GM12891 (cell line): ENCODE measurements at regions not wholly inside any gene's neighbourhood (a gene's known extent, or its start where the extent isn't known, plus 50 kb on each side); places are given as distances from the start of the nearest gene placed in this dataset.

ENCODE experiments used
- DNase-seq: peaks from one replicate; pipeline ENCODE4 v3.0.0; 2011; ENCODE audit warnings: low spot score; ENCODE audit not compliant: insufficient read length
- FAIRE-seq: peaks from 2 replicates; lab custom pipeline; 2011; peaks lifted over from hg19 to GRCh38; lab: Jason Lieb, UNC
- PAX5 ChIP-seq: IDR thresholded peaks from 2 replicates; pipeline ENCODE4 v1.6.1; 2011; ENCODE audit warnings: low read length, moderate library complexity, mild to moderate bottlenecking; ENCODE audit not compliant: insufficient read depth, severe bottlenecking
- POLR2A ChIP-seq: IDR thresholded peaks from 2 replicates; pipeline ENCODE4 v1.6.1; 2011; ENCODE audit warnings: low read depth, low read length, control low read depth
- POLR2AphosphoS5 ChIP-seq: IDR thresholded peaks from 2 replicates; pipeline ENCODE4 v1.6.1; 2011; ENCODE audit warnings: low read depth, low read length, control low read depth
- POU2F2 ChIP-seq: IDR thresholded peaks from 2 replicates; pipeline ENCODE4 v1.6.1; 2011; ENCODE audit warnings: low read depth, mild to moderate bottlenecking, control low read depth, low read length, moderate library complexity
- SPI1 ChIP-seq: IDR thresholded peaks from 2 replicates; pipeline ENCODE4 v1.6.1; 2011; ENCODE audit warnings: low read depth, low read length, control low read depth
- TAF1 ChIP-seq: IDR thresholded peaks from 2 replicates; pipeline ENCODE4 v1.6.1; 2011; ENCODE audit warnings: low read depth, low read length, control low read depth

DNA sequence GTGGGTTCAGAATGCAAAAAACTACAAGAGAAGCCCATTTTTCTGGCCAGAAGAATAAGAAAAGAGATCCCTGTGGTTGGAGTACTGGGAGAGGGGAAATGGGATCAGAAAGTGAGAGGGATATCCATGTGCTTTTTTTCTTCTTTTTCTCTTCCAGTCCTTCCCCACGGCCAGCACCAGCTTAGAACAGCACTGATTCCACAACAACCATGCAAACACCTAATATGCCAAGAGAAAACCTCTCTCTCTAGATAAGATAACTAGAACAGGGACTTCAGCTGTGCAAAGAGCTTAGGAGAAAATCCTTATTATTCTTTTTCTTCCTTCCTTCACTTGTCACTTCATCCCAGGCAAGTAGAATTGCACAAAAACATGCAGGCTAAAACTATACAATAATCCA, 83.5 kb downstream of the ELAPOR2 start:
- TF ChIP-seq POU2F2 (no peak), POLR2A (no peak), TAF1 (no peak), PAX5 (no peak), SPI1 (no peak), POLR2AphosphoS5 (no peak)
- DNase-seq (no peak), FAIRE-seq (no peak)

- DNase-seq (no peak), FAIRE-seq (no peak)
- TF ChIP-seq PAX5 (no peak), POLR2A (no peak), TAF1 (no peak), POLR2AphosphoS5 (no peak), POU2F2 (no peak), SPI1 (no peak)
These were observed 84.0 kb downstream of the ELAPOR2 start for GRCh38 chr7:86975449-86975848.

DNA sequence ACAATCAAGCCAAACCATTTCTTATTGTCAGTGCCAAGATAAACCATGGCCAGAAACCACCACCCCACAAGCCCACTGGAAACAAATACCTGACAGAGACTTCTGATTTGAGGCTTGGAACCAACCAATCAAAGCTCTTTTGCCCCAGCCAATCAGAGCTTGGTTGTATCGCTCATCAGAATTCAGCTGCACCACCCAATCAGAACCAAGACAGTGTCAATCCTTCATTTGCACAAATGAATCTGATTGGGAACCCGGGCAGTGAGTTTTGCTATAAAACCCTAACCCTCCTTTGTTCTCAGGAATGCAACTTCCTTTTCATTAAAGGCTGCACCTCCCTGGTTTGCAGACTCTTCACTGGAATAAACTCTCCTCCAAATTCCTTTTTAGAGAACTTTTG, 87.4 kb downstream of the ELAPOR2 start:
- TF ChIP-seq POLR2A (no peak), PAX5 (no peak), POU2F2 (no peak), SPI1 (no peak), TAF1 (no peak), POLR2AphosphoS5 (no peak)
- no peak for DNase-seq
- no peak for FAIRE-seq

DNA sequence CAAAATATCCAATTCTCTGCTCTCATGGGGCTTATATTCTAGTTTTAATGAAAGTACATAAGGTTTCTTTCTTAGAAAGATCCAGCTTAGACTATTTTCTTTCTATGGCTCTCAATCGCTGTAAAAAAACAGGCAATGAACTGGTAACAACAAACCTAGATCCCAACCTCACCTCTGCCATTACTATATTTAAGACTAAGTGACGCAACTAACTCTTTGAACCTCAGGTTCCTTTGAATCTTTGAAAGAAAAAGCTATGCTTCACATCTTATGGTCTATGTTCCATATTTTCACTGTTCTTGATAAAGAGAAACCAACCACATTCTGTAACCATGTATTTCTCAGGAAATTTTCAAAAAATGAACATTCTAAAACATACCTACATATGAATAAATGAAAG, 88.5 kb downstream of the ELAPOR2 start:
- FAIRE-seq (peak; percentile 9), DNase-seq (no peak)
- TF ChIP-seq POLR2A (no peak), POU2F2 (no peak), TAF1 (no peak), PAX5 (no peak), POLR2AphosphoS5 (no peak), SPI1 (no peak)

DNA sequence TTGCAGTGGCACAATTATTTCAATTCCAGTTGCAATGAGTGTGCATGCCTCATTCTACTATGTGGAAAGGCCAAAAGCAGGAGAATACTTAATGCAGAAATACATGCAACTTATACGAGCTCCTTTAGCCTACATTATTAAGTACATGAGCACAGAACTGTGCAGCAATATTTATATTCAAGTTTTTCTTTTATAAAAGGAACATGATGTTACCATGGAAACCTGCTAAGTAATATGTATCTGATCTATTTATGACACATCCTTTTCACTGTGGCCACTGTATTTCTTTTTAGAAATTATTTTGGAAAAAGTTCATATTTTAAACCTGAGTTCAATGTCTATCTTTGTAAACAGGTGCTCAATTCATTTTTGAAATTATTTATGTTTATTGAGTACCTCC, 88.9 kb downstream of the ELAPOR2 start:
- FAIRE-seq (no peak), DNase-seq (no peak)
- TF ChIP-seq PAX5 (no peak), SPI1 (no peak)

- TF ChIP-seq POLR2AphosphoS5 (no peak), PAX5 (no peak), SPI1 (no peak), TAF1 (no peak), POLR2A (no peak), POU2F2 (no peak)
- FAIRE-seq = peak; percentile 35
These were observed 89.6 kb downstream of the ELAPOR2 start for GRCh38 chr7:86969865-86970264.

GRCh38 chr7:86968618-86969017, 90.8 kb downstream of the ELAPOR2 start:
- no peak for FAIRE-seq
- no peak for DNase-seq
- TF ChIP-seq SPI1 (no peak), PAX5 (no peak), POLR2A (no peak), POU2F2 (no peak), POLR2AphosphoS5 (no peak), TAF1 (no peak)

More at GRCh38 chr7:86969865-86970264, 89.6 kb downstream of the ELAPOR2 start:
- DNase-seq = no peak

DNA sequence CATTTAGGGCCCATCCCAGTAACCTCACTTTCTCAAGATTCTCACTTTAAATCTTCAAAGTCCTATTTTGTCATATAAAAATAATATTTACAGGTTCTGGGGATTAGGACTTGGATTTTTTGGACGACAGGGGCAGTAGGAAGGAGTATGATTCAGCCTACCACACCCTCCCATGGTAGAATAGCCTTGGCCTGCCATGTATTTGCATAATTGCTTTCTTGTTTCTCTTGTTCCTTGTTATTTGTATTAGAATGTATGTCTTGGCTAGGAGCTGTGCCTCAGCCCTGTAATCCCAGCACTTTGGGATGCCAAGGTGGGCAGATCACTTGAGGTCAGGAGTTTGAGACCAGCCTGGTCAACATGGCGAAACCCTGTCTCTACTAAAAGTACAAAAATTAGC, 92.5 kb downstream of the ELAPOR2 start:
- FAIRE-seq (peak; percentile 16), DNase-seq (no peak)
- TF ChIP-seq POLR2AphosphoS5 (no peak), TAF1 (no peak), POU2F2 (no peak), POLR2A (no peak), PAX5 (no peak), SPI1 (no peak)

DNA sequence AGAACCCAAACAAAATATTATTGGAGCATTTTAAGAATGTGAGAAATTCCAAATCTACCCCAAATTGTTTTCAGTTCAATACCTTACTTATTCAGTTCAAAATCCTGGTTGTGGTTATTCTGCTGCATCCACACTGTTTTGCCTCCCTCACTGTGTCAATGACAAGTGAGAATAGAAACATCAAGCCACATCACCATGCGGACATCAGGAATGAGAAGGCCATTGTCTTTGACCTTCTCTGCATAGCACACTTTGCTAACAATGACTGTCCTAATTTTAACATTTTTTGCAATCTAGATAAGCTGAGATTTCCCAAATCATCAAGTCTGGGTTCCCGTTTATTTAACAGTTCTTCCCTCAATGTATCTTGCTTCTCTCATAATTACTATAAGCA, 93.7 kb downstream of the ELAPOR2 start:
- DNase-seq = no peak
- TF ChIP-seq POLR2A = no peak
- no peak for TF ChIP-seq POU2F2
- no peak for TF ChIP-seq TAF1
- no peak for TF ChIP-seq POLR2AphosphoS5
- TF ChIP-seq SPI1 = no peak
- no peak for TF ChIP-seq PAX5
- FAIRE-seq = no peak

- DNase-seq = no peak
- FAIRE-seq = no peak
- no peak for TF ChIP-seq POLR2AphosphoS5
- TF ChIP-seq SPI1 = no peak
- no peak for TF ChIP-seq TAF1
- no peak for TF ChIP-seq POLR2A
- TF ChIP-seq POU2F2 = no peak
- no peak for TF ChIP-seq PAX5
These were observed 94.3 kb downstream of the ELAPOR2 start for GRCh38 chr7:86964973-86965726.
